ENCODE measurements at regions not wholly inside any gene's neighbourhood (a gene's known extent, or its start where the extent isn't known, plus 50 kb on each side); places are given as distances from the start of the nearest gene placed in this dataset.

GRCh38 chr10:125560947-125561346, 122.0 kb downstream of the TEX36 start:
- H3K9me3 ChIP-seq (ENCODE audit: control insufficient read depth, insufficient read depth, low read length) = no peaks in the 10 kb centered on the region
- H3K27me3 Mint-ChIP-seq (ENCODE audit: low read depth in 2 of 2) = peaks cover 12 to 34% of the 10 kb centered on the region in 2 donors
- no peaks in the 10 kb centered on the region for H3K9me3 Mint-ChIP-seq
- WGBS (ENCODE audit: insufficient coverage) = no CpG with 5 or more reads among the region's 2 CpGs
- no peak overlapping the region for H3K27ac Mint-ChIP-seq
- H3K4me3 ChIP-seq (ENCODE audit: low read length) = no peak overlapping the region
- H3K4me1 Mint-ChIP-seq = peaks cover 0 to 7% of the 10 kb centered on the region in 2 donors
- intact Hi-C loops (cut with micrococcal nuclease) = no loop called here
- ATAC-seq (no peak), DNase-seq (no peak)
- no peaks in the 10 kb centered on the region for H3K36me3 ChIP-seq (ENCODE audit: control insufficient read depth, insufficient read depth, low read length)
- H3K4me1 ChIP-seq (ENCODE audit: control insufficient read depth, insufficient read depth, low read length) = no peaks in the 10 kb centered on the region
- TF ChIP-seq CTCF (IDR thresholded peaks at IDR 0.05) = no peak
- H3K4me3 Mint-ChIP-seq = no peak overlapping the region
- peaks cover 6% of the 10 kb centered on the region for H3K27me3 ChIP-seq (ENCODE audit: control insufficient read depth, insufficient read depth, low read length)
- H3K27ac ChIP-seq (ENCODE audit: low read length) = no peak overlapping the region
- no peaks in the 10 kb centered on the region for H3K36me3 Mint-ChIP-seq

GRCh38 chr10:125559210-125559609, 123.8 kb downstream of the TEX36 start:
- Histone ChIP-seq H3K36me3 (ENCODE audit: control insufficient read depth, insufficient read depth, low read length) (no peaks in the 10 kb centered on the region), H3K4me3 (ENCODE audit: low read length) (no peak overlapping the region), H3K9me3 (ENCODE audit: control insufficient read depth, insufficient read depth, low read length) (no peaks in the 10 kb centered on the region), H3K27me3 (ENCODE audit: control insufficient read depth, insufficient read depth, low read length) (peaks cover 6% of the 10 kb centered on the region), H3K4me1 (ENCODE audit: control insufficient read depth, insufficient read depth, low read length) (no peaks in the 10 kb centered on the region), H3K27ac (ENCODE audit: low read length) (no peak overlapping the region)
- Mint-ChIP-seq H3K4me3 (no peak overlapping the region), H3K4me1 (peaks cover 0 to 7% of the 10 kb centered on the region in 2 donors), H3K36me3 (no peaks in the 10 kb centered on the region), H3K9me3 (no peaks in the 10 kb centered on the region), H3K27ac (no peak overlapping the region), H3K27me3 (ENCODE audit: low read depth in 2 of 2) (peaks cover 13 to 51% of the 10 kb centered on the region in 2 donors)
- ATAC-seq (peak in 1 of 3 donors; percentile 61), DNase-seq (peak in 1 of 2 donors; percentile 5)
- intact Hi-C loops (cut with micrococcal nuclease) = no loop called here
- 14% methylated on average over 1 of the region's 2 CpGs for WGBS (ENCODE audit: insufficient coverage)
- TF ChIP-seq CTCF (IDR thresholded peaks at IDR 0.05) = no peak

GRCh38 chr10:125557801-125558505, 125.0 kb downstream of the TEX36 start:
- Mint-ChIP-seq H3K9me3 (no peaks in the 10 kb centered on the region), H3K27ac (no peak overlapping the region), H3K36me3 (no peaks in the 10 kb centered on the region), H3K4me3 (no peak overlapping the region), H3K4me1 (peaks cover 0 to 7% of the 10 kb centered on the region in 2 donors), H3K27me3 (ENCODE audit: low read depth in 2 of 2) (peaks cover 15 to 51% of the 10 kb centered on the region in 2 donors)
- Histone ChIP-seq H3K4me3 (ENCODE audit: low read length) (no peak overlapping the region), H3K9me3 (ENCODE audit: control insufficient read depth, insufficient read depth, low read length) (no peaks in the 10 kb centered on the region), H3K27me3 (ENCODE audit: control insufficient read depth, insufficient read depth, low read length) (peaks cover 3% of the 10 kb centered on the region), H3K36me3 (ENCODE audit: control insufficient read depth, insufficient read depth, low read length) (no peaks in the 10 kb centered on the region), H3K27ac (ENCODE audit: low read length) (no peak overlapping the region), H3K4me1 (ENCODE audit: control insufficient read depth, insufficient read depth, low read length) (no peaks in the 10 kb centered on the region)
- no peak for TF ChIP-seq CTCF (IDR thresholded peaks at IDR 0.05)
- WGBS (ENCODE audit: insufficient coverage) = 92% methylated on average over 6 of the region's 7 CpGs
- intact Hi-C loops (cut with micrococcal nuclease) = no loop called here
- ATAC-seq (no peak), DNase-seq (no peak)

- no peaks in the 10 kb centered on the region for H3K36me3 ChIP-seq (ENCODE audit: control insufficient read depth, insufficient read depth, low read length)
- peaks cover 15 to 50% of the 10 kb centered on the region in 2 donors for H3K27me3 Mint-ChIP-seq (ENCODE audit: low read depth in 2 of 2)
- H3K27ac Mint-ChIP-seq = no peak overlapping the region
- ATAC-seq (no peak), DNase-seq (no peak)
- peaks cover 0 to 7% of the 10 kb centered on the region in 2 donors for H3K4me1 Mint-ChIP-seq
- H3K4me3 Mint-ChIP-seq = no peak overlapping the region
- no peak overlapping the region for H3K27ac ChIP-seq (ENCODE audit: low read length)
- no peaks in the 10 kb centered on the region for H3K36me3 Mint-ChIP-seq
- no peak for TF ChIP-seq CTCF (IDR thresholded peaks at IDR 0.05)
- peaks cover 3% of the 10 kb centered on the region for H3K27me3 ChIP-seq (ENCODE audit: control insufficient read depth, insufficient read depth, low read length)
- no peaks in the 10 kb centered on the region for H3K9me3 ChIP-seq (ENCODE audit: control insufficient read depth, insufficient read depth, low read length)
- no peaks in the 10 kb centered on the region for H3K4me1 ChIP-seq (ENCODE audit: control insufficient read depth, insufficient read depth, low read length)
- WGBS (ENCODE audit: insufficient coverage) = 74% methylated on average over 3 of the region's 4 CpGs
- H3K4me3 ChIP-seq (ENCODE audit: low read length) = no peak overlapping the region
- no peaks in the 10 kb centered on the region for H3K9me3 Mint-ChIP-seq
- intact Hi-C loops (cut with micrococcal nuclease) = no loop called here
Measured at GRCh38 chr10:125557311-125557710, 125.7 kb downstream of the TEX36 start.
